G401 (cell line): ENCODE measurements at regions not wholly inside any gene's neighbourhood (a gene's known extent, or its start where the extent isn't known, plus 50 kb on each side); places are given as distances from the start of the nearest gene placed in this dataset.
A peak's percentile ranks its signal among the peaks of the same experiment; 100 is the strongest.

ENCODE experiments used
- DNase-seq: peaks from one replicate; pipeline ENCODE4 v3.0.0-alpha.2; 2015; ENCODE audit warnings: low spot score
- in situ Hi-C: cut with HindIII; loops from 2 replicates; pipeline ENCODE4 v1.10.0; 2016; ENCODE audit warnings: low sequenced_read_pairs, mixed read lengths

- in situ Hi-C loops: no loop called here
Observed at GRCh38 chr7:131104596-131105293, 222.9 kb upstream of the MKLN1 start.

GRCh38 chr7:131105294-131105798, 222.3 kb upstream of the MKLN1 start:
- in situ Hi-C loops: no loop called here
- DNase-seq: peak; percentile 64

More at GRCh38 chr7:131104596-131105293, 222.9 kb upstream of the MKLN1 start:
- DNase-seq: no peak

GRCh38 chr7:131105799-131106680, 221.6 kb upstream of the MKLN1 start:
- in situ Hi-C loops: no loop called here
- DNase-seq: peak; percentile 62

- DNase-seq: peak; percentile 69
- in situ Hi-C loops: no loop called here
Observed at GRCh38 chr7:131106681-131107336, 220.9 kb upstream of the MKLN1 start.

- peak; percentile 92 for DNase-seq
- in situ Hi-C loops: no loop called here
Observed at GRCh38 chr7:131107337-131108211, 220.1 kb upstream of the MKLN1 start.

GRCh38 chr7:131108212-131108940, 219.3 kb upstream of the MKLN1 start:
- in situ Hi-C loops: no loop called here
- DNase-seq: peak; percentile 57

- peak; percentile 33 for DNase-seq
- in situ Hi-C loops: no loop called here
Observed at GRCh38 chr7:131109011-131109758, 218.5 kb upstream of the MKLN1 start.

GRCh38 chr7:131109759-131110296, 217.8 kb upstream of the MKLN1 start:
- DNase-seq: peak; percentile 72
- in situ Hi-C loops: no loop called here

GRCh38 chr7:131110297-131111080, 217.2 kb upstream of the MKLN1 start:
- peak; percentile 62 for DNase-seq
- in situ Hi-C loops: no loop called here

- DNase-seq: peak; percentile 61
- in situ Hi-C loops: no loop called here
Observed at GRCh38 chr7:131111081-131111576, 216.5 kb upstream of the MKLN1 start.

- in situ Hi-C loops: no loop called here
- no peak for DNase-seq
Observed at GRCh38 chr7:131111792-131112191, 215.9 kb upstream of the MKLN1 start.

GRCh38 chr7:131112431-131112830, 215.2 kb upstream of the MKLN1 start:
- DNase-seq: no peak
- in situ Hi-C loops: no loop called here

- DNase-seq: no peak
- in situ Hi-C loops: no loop called here
Observed at GRCh38 chr7:131115340-131115739, 212.3 kb upstream of the MKLN1 start.

GRCh38 chr7:131117439-131117838, 210.2 kb upstream of the MKLN1 start:
- in situ Hi-C loops: no loop called here
- no peak for DNase-seq

GRCh38 chr7:131119381-131119780, 208.3 kb upstream of the MKLN1 start:
- in situ Hi-C loops: no loop called here
- DNase-seq: no peak

- no peak for DNase-seq
- in situ Hi-C loops: no loop called here
Observed at GRCh38 chr7:131122394-131122793, 205.3 kb upstream of the MKLN1 start.
